ENCODE measurements at regions not wholly inside any gene's neighbourhood (a gene's known extent, or its start where the extent isn't known, plus 50 kb on each side); places are given as distances from the start of the nearest gene placed in this dataset.
A peak's percentile ranks its signal among the peaks of the same experiment; 100 is the strongest.
"Not testable (repeated sequence)": the region's sequence is repeated elsewhere in the genome, so short reads cannot be mapped to it uniquely, and the experiment has no call there.

- no peak for DNase-seq (ENCODE audit: low read depth in 3 of 3)
Measured at GRCh38 chr15:70525551-70525950, 237.8 kb downstream of the UACA start.

DNA sequence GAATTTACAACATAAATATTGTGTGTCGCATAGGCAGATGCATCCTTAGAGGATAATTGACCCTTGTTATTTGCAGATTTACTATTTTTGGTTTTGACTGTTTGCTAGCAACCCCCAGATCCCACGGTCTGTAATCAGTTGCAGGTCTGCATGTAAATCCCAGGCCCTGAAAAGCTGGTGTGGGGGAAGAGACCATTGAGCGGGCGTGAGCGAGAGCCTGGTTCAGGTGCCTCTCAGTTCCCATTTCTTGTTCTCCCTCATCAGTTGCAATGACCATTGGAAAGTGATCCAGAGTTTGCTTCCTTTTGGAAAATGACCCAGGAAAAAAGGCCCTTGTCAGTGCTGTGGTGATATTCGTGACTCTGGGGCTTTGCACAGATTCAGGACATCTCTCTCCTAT lies 238.9 kb downstream of the UACA start:
- DNase-seq (ENCODE audit: low read depth in 3 of 3): no peak

DNA sequence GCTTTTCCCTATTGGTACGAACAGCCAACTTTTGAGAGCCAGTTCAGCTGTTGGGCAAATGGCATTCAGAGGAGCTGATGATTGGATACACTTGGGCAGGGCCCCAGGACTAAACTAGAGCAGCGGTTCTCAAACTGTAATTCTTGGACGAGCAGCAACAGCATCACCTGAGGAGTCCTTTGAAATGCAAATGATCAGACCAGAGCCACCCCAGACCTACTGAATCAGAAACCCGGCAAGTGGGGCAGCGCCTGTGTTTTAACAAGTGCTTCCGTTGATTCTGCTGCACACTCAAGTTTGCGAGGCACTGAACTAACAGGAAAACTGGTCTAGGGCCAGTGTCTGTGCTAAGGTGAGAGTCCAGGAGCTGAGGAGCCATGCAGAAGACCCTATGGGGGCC lies 239.7 kb downstream of the UACA start:
- DNase-seq (ENCODE audit: low read depth in 3 of 3): no peak

GRCh38 chr15:70523192-70523591 lies 240.2 kb downstream of the UACA start:
- DNase-seq (ENCODE audit: low read depth in 3 of 3): no peak

DNA sequence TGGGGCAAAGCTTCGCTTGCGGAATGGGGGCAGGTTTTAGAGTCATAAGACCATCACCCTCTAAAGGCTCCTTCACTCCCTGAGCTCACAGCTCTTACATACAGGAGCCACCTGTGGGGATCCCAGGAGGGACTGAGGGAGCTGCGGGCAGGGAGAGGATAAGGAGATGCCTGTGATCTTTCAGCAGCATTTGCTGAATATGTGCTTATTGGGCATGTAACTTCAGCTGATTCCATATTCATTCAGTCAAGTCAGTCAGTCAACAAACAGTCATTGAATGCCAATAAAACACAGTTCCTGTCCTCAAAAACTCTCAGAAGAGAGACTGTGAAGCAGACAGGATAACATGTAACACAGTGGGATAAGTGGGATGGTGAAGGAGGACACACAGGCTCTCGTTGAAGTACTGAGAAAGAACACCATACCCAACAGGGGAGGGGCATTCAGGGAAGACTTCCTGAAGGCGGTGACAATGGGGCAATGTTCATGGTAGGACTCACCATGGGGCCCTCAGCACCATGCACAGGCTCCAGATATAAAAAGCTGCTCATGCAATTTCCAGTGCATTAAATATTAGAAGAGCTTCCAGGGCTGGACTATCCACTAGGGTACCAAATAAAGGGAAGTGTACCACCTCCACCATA lies 240.9 kb downstream of the UACA start:
- DNase-seq (ENCODE audit: low read depth in 3 of 3): no peak

DNA sequence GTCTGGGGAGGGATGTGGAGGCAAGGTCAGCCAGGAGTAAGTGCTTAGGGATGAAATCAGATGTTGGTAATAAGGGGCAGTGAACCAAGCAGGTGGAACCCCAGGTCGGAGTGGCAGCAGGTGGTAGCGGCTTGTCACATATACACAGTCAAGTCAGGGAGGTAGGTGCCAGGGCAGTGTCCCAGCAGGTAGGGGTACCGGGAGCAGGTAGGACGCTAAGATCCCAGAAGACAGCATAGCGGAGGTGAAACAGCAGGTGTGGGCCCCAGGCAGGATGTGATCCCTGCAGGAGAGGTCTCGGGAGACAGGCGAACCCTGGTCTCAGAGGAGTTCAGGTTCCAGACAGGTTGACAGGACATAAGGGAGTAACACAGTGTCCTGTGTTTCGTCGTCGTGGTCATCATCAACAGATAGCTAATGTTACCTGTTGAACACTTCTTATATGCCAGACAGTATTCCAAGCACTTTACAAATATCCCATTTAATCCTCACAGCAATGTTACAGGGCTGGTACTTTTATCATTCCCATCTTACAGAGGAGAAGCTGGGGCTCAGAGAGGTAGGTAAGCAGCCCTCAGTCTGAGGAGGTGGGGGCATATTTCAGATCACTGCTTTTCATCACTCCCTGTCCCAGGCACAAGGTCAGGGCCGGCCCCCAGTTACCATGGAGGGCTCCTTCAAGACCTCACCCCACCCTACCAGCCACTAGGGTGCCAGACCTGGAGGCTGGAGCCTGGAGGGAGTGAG lies 241.6 kb downstream of the UACA start:
- DNase-seq (ENCODE audit: low read depth in 3 of 3): no peak

- no peak for DNase-seq (ENCODE audit: low read depth in 3 of 3)
Measured at GRCh38 chr15:70519616-70520015, 243.7 kb downstream of the UACA start.

DNA sequence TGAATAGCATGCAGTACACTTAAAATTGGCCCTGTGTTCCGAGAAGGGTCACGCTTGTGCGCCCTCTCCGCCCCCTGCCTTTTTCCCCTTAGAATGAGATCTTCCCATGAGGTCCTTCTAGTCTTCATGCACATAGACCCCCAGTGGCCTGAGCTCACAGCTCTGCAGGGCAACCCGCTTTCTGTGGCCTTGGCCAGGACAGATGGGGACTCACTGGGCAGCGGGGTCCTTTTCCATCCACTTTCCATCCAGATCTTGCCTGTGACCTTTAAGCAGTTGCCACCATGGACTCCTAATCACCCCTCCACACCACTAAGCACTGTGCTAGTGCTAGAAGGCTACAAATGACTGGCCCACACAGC lies 244.4 kb downstream of the UACA start:
- no peak for DNase-seq (ENCODE audit: low read depth in 3 of 3)

DNA sequence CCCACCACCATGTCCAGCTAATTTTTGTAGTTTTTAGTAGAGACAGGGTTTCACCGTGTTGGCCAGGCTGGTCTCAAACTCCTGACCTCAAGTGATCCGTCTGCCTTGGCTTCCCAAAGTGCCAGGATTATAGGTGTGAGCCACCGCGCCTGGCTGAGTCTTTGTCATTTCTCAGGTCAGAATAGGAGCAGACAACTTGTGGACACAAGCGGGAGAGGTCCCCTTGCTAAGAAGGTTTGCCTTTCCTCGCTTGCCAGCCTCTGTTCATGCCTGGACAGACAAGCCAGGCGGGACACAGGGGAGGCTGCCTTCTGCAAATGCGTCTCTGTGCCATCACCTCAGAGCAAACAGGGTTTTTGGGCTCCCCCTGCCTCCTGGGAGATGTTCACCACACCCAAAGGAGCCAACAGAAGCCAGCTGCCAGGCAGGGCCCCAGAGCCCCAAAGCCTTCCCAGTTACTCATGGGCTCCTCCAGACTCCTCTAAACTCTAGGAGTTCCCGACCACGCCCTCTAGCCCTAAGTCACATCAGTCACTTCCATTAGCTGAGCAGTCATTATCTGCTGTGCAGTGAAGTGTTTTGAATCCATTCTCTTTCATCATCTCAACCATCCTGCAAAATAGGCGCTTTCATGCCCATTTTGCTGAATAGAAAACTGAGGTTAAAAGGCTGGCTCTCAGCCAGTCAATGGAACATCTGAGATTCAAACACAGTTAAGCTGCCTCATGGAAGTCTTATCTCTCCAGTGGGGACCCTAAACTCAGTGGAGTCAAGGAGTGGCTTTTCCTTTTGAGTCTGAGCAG lies 245.0 kb downstream of the UACA start:
- DNase-seq (ENCODE audit: low read depth in 3 of 3): no peak

DNA sequence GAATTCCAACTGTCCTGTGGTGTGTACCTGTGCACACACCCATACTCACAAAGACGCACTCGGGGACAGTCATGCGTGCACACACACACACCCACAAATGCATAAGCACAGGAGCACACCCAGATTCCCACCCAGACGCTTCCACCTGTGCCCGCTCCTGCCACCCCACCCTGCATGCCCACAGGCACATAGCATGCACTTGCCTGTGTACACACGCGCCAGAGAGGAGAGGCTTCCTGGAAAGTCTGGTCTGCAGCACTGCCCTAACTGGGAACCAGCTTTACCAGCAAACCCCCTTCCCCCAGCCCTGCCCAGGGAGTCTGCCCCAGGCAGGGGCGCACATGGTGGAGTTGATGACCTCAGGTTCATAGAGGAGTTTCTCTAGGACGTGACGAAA lies 246.2 kb downstream of the UACA start:
- DNase-seq (ENCODE audit: low read depth in 3 of 3): no peak

DNA sequence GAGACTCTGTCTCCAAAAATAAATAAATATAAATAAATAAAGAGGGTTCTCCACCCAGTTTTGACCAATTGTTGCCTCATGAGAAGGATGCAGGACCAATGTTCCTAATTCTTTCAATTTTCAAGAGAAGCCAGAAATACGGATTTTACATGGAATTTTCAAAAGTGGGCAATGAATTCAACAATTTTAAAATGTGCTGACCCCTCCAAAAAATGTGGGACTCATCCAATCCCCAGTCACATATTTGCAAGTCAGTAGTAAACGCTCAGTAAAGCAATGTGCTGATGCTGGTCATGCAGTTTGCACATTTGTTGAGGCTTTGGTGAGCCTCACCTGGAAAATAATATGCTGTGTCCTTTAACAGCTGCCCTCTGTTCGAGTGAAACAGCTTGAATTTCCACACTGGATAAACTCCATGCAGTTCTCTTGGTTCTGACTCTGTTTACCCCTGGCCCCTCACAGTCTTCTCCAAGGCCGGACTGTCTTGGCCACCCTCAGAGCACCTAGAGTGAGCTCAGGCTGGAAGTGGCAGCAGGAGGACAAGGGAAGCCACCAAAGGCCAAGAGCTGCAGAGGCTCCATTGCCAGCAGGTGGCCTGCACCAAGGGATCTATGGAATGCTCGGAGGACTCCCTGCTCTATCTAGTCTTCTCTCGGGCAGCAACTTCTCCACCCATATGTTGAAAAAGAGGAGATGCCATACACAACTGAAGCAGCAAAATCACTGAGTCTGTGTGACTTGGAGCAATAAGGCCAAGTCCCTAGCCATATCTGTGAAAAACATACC lies 246.8 kb downstream of the UACA start:
- no peak for DNase-seq (ENCODE audit: low read depth in 3 of 3)

DNA sequence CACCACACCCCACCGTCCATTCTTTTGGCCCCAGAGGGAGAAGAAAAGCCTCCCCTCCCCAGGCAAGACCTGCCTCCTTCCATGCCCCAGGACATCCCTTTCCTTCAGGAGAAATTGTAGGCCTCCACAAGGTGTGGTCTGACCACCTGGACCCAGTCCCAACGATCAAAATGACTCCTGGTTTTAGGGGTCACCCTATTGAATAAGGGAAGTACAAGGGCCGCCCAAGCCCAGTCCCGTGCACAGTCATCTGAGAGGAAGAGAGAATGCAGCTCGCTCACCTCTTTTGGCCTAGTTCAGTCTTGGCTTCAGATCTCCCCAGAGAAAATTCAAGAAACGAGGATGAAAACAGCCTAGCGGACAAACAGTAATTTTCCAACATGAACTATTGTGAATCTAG lies 249.1 kb downstream of the UACA start:
- DNase-seq (ENCODE audit: low read depth in 3 of 3): no peak

DNA sequence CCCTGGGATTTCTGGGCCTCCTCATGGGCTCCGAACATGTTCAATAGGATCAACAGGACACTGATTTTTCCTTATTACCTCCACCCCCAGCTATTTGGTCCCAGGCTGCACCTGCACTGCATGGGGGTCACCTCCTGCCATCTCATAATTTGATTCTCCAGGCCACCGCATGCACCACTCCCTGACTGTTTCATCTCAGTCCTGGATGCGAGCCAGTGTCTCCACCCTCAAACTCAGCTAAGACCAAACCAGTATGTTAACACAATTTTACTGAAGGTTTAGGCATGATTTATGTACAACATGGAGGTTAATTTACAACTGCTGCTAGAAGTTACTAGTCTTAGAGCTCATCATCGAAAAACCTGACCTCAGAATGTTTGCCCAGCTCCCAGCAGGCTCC lies 249.5 kb downstream of the UACA start:
- no peak for DNase-seq (ENCODE audit: low read depth in 3 of 3)

- peak in 1 of 3 experiments; percentile 64 for DNase-seq (ENCODE audit: low read depth in 3 of 3)
Measured at GRCh38 chr15:70512772-70513362, 250.5 kb downstream of the UACA start.

- not testable (repeated sequence) for DNase-seq (ENCODE audit: low read depth in 3 of 3)
Measured at GRCh38 chr15:70511972-70512587, 251.3 kb downstream of the UACA start.

DNA sequence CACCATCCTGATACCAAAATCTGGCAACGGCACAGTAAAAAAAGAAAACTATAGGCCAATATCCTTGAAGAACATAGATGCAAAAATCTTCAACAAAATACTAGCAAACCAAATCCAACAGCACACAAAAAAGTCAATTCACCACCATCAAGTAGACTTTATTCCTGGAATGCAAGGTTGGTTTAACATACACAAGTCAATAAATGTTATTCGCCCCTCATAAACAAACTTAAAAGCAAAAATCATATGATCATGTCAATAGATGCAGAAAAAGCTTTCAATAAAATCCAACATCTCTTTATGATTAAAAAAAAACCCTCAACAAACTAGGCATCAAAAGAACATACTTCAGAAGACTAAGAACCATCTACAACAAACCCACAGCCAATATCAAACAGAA lies 252.9 kb downstream of the UACA start:
- no peak for DNase-seq (ENCODE audit: low read depth in 3 of 3)

- no peak for DNase-seq (ENCODE audit: low read depth in 3 of 3)
Measured at GRCh38 chr15:70509731-70510143, 253.6 kb downstream of the UACA start.

DNA sequence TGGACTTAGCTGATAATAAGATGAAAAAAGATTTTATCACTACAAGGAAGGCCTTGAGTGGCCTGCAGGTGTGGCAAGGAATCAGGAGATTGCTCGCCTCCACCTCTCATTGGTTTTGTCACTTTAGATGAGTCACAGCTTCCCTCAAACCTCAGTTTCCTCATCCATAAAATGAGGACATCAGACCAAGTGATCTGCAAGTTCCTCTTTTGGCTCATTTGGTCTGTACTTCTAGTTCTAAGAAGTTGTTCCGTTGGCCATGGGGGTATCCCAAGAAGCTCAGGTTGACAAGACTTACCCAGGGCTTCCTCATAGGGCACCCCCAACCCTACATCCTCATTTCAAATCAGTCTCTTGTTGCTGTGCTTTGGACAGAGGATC lies 254.1 kb downstream of the UACA start:
- DNase-seq (ENCODE audit: low read depth in 3 of 3): no peak

DNA sequence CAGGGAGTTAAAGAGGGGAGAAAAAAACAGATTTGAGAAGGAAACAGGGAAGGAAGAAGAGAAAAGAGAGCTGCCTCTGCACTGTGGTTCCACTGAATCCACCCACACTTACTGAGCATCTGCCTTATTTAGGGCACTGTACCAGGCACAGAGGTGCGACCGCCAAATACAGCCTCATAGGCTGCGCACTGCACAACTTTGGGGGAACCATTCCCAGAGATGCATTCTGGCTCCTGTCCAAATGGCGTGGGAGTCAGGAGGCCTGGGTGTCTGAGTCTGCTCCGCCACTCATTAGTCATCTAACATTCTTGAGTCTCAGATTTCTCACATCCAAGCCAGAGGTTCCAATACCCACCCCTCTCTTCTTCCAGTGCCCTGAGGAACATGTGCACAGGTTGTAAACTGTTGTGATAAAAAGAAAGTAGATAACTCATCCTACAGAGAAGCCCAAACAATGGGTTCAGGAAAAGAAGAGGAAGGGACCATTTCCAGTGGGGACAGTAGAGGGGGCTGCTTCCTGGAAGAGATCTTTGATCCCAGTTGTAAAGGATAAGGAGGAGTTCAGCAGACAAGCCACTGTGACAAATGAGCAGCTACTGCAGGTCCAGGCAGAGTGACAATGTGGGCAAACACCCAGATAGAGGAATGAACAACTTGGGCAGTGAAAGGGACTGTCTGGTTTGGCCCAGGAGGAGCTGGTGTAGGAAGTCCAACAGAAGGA lies 254.6 kb downstream of the UACA start:
- DNase-seq (ENCODE audit: low read depth in 3 of 3): peak in 1 of 3 experiments; percentile 55

GRCh38 chr15:70507772-70508371 lies 255.5 kb downstream of the UACA start:
- no peak for DNase-seq (ENCODE audit: low read depth in 3 of 3)

Measured in stimulated activated CD4-positive, alpha-beta T cell treated with anti-CD3 and anti-CD28 coated beads, TNF-alpha, amount 100 ng/mL, for 24 hours (primary cell).